Hindlimb muscle (tissue), 1 donor: ENCODE measurements at regions not wholly inside any gene's neighbourhood (a gene's known extent, or its start where the extent isn't known, plus 50 kb on each side); places are given as distances from the start of the nearest gene placed in this dataset.
"Not testable (repeated sequence)": the region's sequence is repeated elsewhere in the genome, so short reads cannot be mapped to it uniquely, and the experiment has no call there.

Source experiments
- DNase-seq: peaks from one replicate; pipeline ENCODE4 v3.0.0-alpha.2; 2013

- DNase-seq = no peak
Measured at GRCh38 chr14:84404246-84404645, 1125.7 kb upstream of the FLRT2 start.

GRCh38 chr14:84409435-84409834, 1120.5 kb upstream of the FLRT2 start:
- DNase-seq = no peak

- no peak for DNase-seq
Measured at GRCh38 chr14:84410344-84410743, 1119.6 kb upstream of the FLRT2 start.

GRCh38 chr14:84420221-84420620, 1109.7 kb upstream of the FLRT2 start:
- DNase-seq = peak; percentile 23

GRCh38 chr14:84421621-84422020, 1108.3 kb upstream of the FLRT2 start:
- no peak for DNase-seq

GRCh38 chr14:84425968-84426367, 1104.0 kb upstream of the FLRT2 start:
- DNase-seq = no peak

GRCh38 chr14:84432676-84433075, 1097.3 kb upstream of the FLRT2 start:
- DNase-seq = no peak

- no peak for DNase-seq
Measured at GRCh38 chr14:84433961-84434360, 1096.0 kb upstream of the FLRT2 start.

GRCh38 chr14:84435820-84436324, 1094.1 kb upstream of the FLRT2 start:
- DNase-seq = no peak

- DNase-seq = no peak
Measured at GRCh38 chr14:84436528-84436927, 1093.4 kb upstream of the FLRT2 start.

- DNase-seq = no peak
Measured at GRCh38 chr14:84442521-84442920, 1087.4 kb upstream of the FLRT2 start.

- DNase-seq = no peak
Measured at GRCh38 chr14:84445486-84445885, 1084.5 kb upstream of the FLRT2 start.

- DNase-seq = no peak
Measured at GRCh38 chr14:84446250-84446649, 1083.7 kb upstream of the FLRT2 start.

- DNase-seq = peak; percentile 28
Measured at GRCh38 chr14:84453307-84453950, 1076.5 kb upstream of the FLRT2 start.

GRCh38 chr14:84454114-84454513, 1075.8 kb upstream of the FLRT2 start:
- DNase-seq = no peak

- DNase-seq = no peak
Measured at GRCh38 chr14:84456946-84457345, 1073.0 kb upstream of the FLRT2 start.

- no peak for DNase-seq
Measured at GRCh38 chr14:84458881-84459280, 1071.1 kb upstream of the FLRT2 start.

- no peak for DNase-seq
Measured at GRCh38 chr14:84465880-84466279, 1064.1 kb upstream of the FLRT2 start.

- no peak for DNase-seq
Measured at GRCh38 chr14:84468153-84468552, 1061.8 kb upstream of the FLRT2 start.

GRCh38 chr14:84477996-84478395, 1051.9 kb upstream of the FLRT2 start:
- no peak for DNase-seq

- DNase-seq = no peak
Measured at GRCh38 chr14:84482256-84483071, 1047.5 kb upstream of the FLRT2 start.

GRCh38 chr14:84483072-84483420, 1046.9 kb upstream of the FLRT2 start:
- no peak for DNase-seq

- DNase-seq = not testable (repeated sequence)
Measured at GRCh38 chr14:84484243-84484642, 1045.7 kb upstream of the FLRT2 start.

- DNase-seq = no peak
Measured at GRCh38 chr14:84485036-84485435, 1044.9 kb upstream of the FLRT2 start.
